ENCODE measurements at regions not wholly inside any gene's neighbourhood (a gene's known extent, or its start where the extent isn't known, plus 50 kb on each side); places are given as distances from the start of the nearest gene placed in this dataset.

DNA sequence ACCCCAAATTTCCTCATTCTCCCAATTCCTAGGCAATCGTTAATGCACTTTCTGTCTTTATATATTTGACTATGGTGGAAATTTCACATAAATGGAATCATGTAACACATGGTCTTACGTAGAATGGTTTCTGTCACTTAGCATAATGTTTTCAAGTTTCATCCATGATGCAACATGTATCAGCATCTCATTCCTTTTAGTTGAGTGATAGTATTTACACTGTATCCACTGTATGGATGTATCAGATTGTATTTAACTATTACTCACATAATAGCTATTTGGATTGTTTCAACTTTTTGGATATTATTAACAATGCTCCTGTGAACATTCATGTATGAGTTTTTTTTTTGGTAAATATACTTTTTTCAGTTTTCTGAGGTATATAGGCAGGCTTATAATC is 982.3 kb upstream of the DDX18 start:
- TF ChIP-seq JUND (IDR thresholded peaks at IDR 0.05) (no peak), SP1 (IDR thresholded peaks at IDR 0.05) (no peak), YY1 (IDR thresholded peaks at IDR 0.05) (no peak), REST (IDR thresholded peaks at IDR 0.05) (no peak)
- TF ChIP-seq, protein P1, sequence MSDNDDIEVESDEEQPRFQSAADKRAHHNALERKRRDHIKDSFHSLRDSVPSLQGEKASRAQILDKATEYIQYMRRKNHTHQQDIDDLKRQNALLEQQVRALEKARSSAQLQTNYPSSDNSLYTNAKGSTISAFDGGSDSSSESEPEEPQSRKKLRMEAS (IDR thresholded peaks at IDR 0.05), result no peak

All from liver (tissue), 2 donors.